ENCODE measurements at regions not wholly inside any gene's neighbourhood (a gene's known extent, or its start where the extent isn't known, plus 50 kb on each side); places are given as distances from the start of the nearest gene placed in this dataset.

DNA sequence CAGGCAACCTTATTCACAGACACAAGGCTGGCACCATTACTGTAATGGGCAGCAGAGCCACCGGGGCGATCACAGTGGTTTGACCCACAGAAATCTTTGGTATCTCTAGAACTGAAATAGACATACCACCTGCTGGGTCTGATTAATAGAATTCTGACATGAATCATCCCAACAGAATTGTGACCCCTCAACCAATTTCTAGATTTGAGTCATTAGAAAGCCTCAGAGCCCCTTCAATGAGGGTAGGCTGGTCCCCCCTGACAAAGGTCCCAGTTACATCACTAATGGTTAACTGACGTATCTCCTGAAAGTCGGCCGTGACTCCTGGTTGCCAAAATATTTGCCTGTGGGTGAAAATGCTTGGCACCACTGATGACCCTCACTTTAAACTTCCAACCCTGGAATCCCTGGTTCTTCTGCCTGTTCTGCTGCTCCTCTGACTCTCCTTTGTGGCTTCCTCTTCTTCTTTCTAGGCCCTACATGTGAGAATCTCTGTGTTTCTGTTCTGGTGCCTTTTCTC, 124.9 kb upstream of the ARID1B start:
- H3K36me3 ChIP-seq: no peaks in the 10 kb centered on the region
- 92 to 96% methylated on average over 5 of the region's 5 CpGs for WGBS, 2 donors
- peaks cover 0 to 7% (median 0%) of the 10 kb centered on the region in 4 donors for H3K4me1 ChIP-seq
- TF ChIP-seq, protein P1, sequence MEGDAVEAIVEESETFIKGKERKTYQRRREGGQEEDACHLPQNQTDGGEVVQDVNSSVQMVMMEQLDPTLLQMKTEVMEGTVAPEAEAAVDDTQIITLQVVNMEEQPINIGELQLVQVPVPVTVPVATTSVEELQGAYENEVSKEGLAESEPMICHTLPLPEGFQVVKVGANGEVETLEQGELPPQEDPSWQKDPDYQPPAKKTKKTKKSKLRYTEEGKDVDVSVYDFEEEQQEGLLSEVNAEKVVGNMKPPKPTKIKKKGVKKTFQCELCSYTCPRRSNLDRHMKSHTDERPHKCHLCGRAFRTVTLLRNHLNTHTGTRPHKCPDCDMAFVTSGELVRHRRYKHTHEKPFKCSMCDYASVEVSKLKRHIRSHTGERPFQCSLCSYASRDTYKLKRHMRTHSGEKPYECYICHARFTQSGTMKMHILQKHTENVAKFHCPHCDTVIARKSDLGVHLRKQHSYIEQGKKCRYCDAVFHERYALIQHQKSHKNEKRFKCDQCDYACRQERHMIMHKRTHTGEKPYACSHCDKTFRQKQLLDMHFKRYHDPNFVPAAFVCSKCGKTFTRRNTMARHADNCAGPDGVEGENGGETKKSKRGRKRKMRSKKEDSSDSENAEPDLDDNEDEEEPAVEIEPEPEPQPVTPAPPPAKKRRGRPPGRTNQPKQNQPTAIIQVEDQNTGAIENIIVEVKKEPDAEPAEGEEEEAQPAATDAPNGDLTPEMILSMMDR (IDR thresholded peaks at IDR 0.05): no peak
- TF ChIP-seq EP300 (IDR thresholded peaks at IDR 0.05) (no peak), POLR2AphosphoS5 (IDR thresholded peaks at IDR 0.05) (no peak), POLR2A (IDR thresholded peaks at IDR 0.05) (no peak)
- H3K27ac ChIP-seq: no peak overlapping the region
- H3K4me3 ChIP-seq: no peak overlapping the region
- ATAC-seq (ENCODE audit: low FRiP score in 2 of 2): no peak
- no peak for DNase-seq
- no peaks in the 10 kb centered on the region for H3K27me3 ChIP-seq
- no peaks in the 10 kb centered on the region for H3K9me3 ChIP-seq

DNA sequence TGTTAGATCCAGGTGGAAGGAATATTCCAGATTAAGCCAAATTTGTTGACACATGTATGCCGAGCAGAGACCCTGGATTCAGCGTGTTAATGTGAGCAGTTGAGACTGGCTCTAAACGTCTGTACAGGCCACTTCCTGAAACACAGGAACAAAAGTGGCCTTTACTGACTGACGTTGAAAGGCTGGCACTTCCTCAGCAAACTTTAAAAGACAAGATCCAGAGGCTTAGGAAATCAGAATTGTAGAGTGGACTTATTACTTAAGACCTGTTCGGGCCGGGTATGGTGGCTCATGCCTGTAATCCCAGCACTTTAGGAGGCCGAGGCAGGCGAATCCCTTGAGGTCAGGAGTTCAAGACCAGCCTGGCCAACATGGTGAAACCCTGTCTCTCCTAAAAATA, 125.7 kb upstream of the ARID1B start:
- Histone ChIP-seq H3K4me1 (peaks cover 0 to 7% (median 0%) of the 10 kb centered on the region in 4 donors), H3K9me3 (no peaks in the 10 kb centered on the region), H3K36me3 (no peaks in the 10 kb centered on the region), H3K27ac (no peak overlapping the region), H3K4me3 (no peak overlapping the region), H3K27me3 (no peaks in the 10 kb centered on the region)
- TF ChIP-seq POLR2A (IDR thresholded peaks at IDR 0.05) (no peak), POLR2AphosphoS5 (IDR thresholded peaks at IDR 0.05) (no peak), EP300 (IDR thresholded peaks at IDR 0.05) (no peak)
- TF ChIP-seq, protein P1 (IDR thresholded peaks at IDR 0.05): no peak
- no peak for DNase-seq
- WGBS, 2 donors: 60 to 70% methylated on average over 8 of the region's 8 CpGs
- peak in 1 of 2 donors; percentile 45 for ATAC-seq (ENCODE audit: low FRiP score in 2 of 2)

DNA sequence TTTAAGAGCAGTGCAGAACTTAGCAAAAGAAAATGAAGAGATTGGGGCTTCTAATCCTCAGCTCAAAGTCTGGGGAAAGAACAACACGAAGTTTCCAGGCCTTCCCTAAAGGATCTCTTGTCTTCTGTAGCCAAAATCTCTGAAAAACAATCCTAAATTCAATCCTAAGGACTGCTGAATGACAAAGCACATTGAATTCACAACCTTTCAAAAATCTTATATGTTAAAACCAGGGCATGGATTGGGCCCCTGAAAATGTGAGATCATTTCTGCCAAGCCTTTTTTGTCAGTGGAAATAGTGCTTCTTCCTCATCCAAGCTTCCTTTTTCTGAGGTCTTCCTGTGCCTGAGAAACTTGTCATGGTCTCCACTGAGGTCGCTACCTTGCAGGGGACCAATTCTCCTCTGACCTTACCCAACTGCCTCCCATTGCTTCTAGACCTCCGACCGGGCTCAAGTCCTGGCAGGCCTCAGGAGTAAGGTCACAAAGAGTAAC, 126.2 kb upstream of the ARID1B start:
- Histone ChIP-seq H3K9me3 (no peaks in the 10 kb centered on the region), H3K36me3 (no peaks in the 10 kb centered on the region), H3K27ac (no peak overlapping the region), H3K27me3 (no peaks in the 10 kb centered on the region), H3K4me1 (peaks cover 0 to 7% (median 0%) of the 10 kb centered on the region in 4 donors), H3K4me3 (no peak overlapping the region)
- DNase-seq (no peak), ATAC-seq (ENCODE audit: low FRiP score in 2 of 2) (no peak)
- 79 to 89% methylated on average over 4 of the region's 4 CpGs for WGBS, 2 donors
- TF ChIP-seq EP300 (IDR thresholded peaks at IDR 0.05) (no peak), POLR2AphosphoS5 (IDR thresholded peaks at IDR 0.05) (no peak), POLR2A (IDR thresholded peaks at IDR 0.05) (no peak)
- TF ChIP-seq, protein P1 (IDR thresholded peaks at IDR 0.05): no peak

DNA sequence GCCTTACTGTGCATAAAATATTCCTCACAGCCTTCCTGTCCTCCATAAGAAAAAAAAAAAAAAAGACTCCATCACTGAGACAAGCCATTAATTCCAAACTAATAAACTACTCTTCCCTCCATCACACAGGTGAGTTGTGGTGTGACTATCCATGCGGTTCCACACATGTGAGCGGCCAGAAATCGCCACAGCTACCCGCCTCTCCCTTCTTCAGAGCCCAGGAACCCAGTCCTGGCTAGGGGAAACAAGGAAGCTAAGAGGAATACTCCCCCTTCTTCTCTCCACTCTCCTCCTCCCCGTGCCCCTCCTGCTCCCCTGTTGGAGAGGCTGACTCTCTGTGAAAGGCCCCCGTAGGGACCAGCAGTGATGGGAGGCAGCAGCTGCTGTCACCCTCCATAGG, 128.6 kb upstream of the ARID1B start:
- WGBS, 2 donors: 84 to 85% methylated on average over 6 of the region's 6 CpGs
- H3K4me3 ChIP-seq: no peak overlapping the region
- H3K36me3 ChIP-seq: no peaks in the 10 kb centered on the region
- ATAC-seq (ENCODE audit: low FRiP score in 2 of 2) (no peak), DNase-seq (no peak)
- no peaks in the 10 kb centered on the region for H3K27me3 ChIP-seq
- H3K4me1 ChIP-seq: peaks cover 0 to 7% (median 0%) of the 10 kb centered on the region in 4 donors
- no peaks in the 10 kb centered on the region for H3K9me3 ChIP-seq
- no peak for TF ChIP-seq POLR2A (IDR thresholded peaks at IDR 0.05)
- no peak for TF ChIP-seq POLR2AphosphoS5 (IDR thresholded peaks at IDR 0.05)
- TF ChIP-seq, protein P1 (IDR thresholded peaks at IDR 0.05): no peak
- TF ChIP-seq EP300 (IDR thresholded peaks at IDR 0.05): no peak
- no peak overlapping the region for H3K27ac ChIP-seq

DNA sequence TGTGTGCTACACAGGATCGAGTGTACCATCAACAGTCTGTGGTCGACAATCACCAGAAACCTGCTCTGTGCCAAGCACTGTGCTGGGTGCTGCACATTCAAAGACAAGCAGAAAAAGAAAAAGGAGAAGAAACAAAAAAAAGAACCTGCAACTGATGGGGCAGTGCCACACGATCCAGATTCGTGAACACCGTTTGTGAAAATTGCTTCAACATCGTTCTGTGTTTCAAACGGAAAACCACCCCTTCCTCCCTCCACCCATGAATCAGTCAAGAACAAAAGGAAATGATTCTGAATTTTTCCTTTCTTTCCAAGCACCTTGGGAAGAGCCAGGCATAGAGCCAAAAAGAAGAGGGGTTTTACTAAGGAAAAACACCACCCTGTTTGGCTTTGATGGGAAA, 129.2 kb upstream of the ARID1B start:
- no peak overlapping the region for H3K4me3 ChIP-seq
- DNase-seq (no peak), ATAC-seq (ENCODE audit: low FRiP score in 2 of 2) (no peak)
- H3K4me1 ChIP-seq: peaks cover 0 to 7% (median 0%) of the 10 kb centered on the region in 4 donors
- no peak for TF ChIP-seq POLR2AphosphoS5 (IDR thresholded peaks at IDR 0.05)
- no peak for TF ChIP-seq POLR2A (IDR thresholded peaks at IDR 0.05)
- TF ChIP-seq, protein P1 (IDR thresholded peaks at IDR 0.05): no peak
- no peak for TF ChIP-seq EP300 (IDR thresholded peaks at IDR 0.05)
- no peak overlapping the region for H3K27ac ChIP-seq
- no peaks in the 10 kb centered on the region for H3K9me3 ChIP-seq
- no peaks in the 10 kb centered on the region for H3K36me3 ChIP-seq
- WGBS, 2 donors: 26 to 35% methylated on average over 7 of the region's 7 CpGs
- H3K27me3 ChIP-seq: no peaks in the 10 kb centered on the region

Measured in upper lobe of left lung (tissue), 6 donors.